ENCODE measurements at regions not wholly inside any gene's neighbourhood (a gene's known extent, or its start where the extent isn't known, plus 50 kb on each side); places are given as distances from the start of the nearest gene placed in this dataset.

DNA sequence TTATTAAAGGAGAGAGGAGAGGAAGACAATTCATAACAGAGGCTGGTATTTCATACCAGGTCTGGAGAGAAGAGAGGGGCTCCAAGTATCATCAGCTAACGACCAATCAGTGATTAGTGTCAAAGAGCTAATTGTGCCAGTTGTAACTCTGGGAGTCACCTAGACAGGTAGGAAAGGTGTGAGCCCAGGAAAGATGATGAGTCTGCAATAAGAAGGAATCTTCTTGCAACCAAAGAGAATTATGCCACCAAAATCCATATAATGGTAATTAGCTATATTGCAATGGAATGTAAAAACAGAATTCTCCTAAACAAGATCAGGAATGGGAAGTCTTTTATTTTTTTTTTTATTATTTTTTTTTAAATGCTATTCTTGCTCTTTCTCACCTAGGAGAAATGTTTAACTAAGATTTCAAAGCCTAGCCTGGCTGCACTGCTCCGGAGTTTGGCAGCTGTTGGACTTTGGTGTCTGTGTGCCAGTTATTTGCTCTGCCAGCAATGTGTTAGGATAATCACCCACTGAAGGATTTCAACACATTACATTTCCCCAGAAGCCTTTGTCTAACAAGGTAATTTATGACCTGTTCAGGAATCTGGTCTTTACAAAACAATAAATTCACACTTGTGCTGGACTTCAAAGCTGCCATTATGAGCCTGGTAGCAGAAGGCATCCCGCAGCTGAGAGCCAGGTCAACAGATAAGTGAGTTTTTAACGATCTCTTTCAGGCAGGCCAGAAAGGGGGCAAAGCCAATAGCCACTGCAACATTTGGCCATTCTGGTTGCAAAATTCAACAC, 89.4 kb downstream of the FOXB1 start:
- DNase-seq (ENCODE audit: low read depth): no peak

DNA sequence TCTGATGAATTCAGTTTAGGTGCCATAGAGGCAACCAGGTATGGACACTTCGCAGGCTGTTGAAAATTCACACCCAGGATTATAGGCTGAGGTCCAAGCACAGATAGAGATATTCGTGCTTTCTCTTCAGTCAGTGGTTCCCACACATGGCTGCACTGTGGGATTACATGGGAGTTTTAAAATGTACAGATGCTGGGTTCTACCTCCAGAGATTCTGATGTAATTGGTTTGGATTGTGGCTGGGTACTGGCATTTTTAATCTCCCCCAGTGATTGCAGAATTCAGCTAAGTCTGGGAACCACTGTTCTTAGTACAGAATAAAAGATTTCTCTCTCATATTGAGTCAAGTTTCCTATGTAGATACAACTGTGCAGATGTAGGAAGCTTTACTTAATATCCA, 91.6 kb downstream of the FOXB1 start:
- no peak for DNase-seq (ENCODE audit: low read depth)

DNA sequence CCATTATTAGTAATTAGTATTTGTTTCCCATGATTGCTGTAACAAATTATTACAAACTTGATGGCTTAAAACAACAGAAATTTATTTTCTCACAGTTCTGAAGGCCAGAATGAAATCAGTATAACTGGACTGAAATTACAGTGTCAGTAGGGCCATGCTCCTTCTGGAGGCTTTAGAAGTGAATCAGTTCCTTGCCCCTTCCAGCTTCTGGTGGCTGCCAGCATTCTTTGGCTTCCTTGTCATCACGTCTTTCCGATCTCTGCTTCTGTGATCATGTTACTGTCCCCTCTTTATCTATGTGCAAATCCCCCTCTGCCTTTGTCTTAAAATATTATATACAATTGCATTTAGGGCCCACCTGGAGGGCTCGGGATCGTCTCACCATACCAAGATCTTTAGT, 92.0 kb downstream of the FOXB1 start:
- no peak for DNase-seq (ENCODE audit: low read depth)

DNA sequence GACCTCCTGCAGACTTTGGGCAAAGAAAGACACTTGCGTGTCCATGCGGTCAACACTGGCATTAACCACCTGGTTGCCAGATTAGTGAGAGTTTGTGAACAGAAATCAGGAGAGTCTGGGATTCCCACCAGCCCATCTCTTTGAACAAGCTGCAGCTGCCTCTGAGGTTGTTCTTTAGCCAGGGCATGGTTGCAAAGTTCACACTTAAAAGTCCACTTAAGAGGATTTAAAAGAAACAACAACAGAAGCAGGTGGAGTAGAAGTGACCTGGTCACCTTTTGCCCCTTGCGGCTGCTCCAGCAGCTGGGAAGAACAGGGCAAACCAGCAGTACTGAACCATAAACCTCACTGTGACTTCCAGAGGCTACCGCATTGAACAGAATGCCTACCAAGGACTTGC, 97.3 kb downstream of the FOXB1 start:
- DNase-seq (ENCODE audit: low read depth): no peak

DNA sequence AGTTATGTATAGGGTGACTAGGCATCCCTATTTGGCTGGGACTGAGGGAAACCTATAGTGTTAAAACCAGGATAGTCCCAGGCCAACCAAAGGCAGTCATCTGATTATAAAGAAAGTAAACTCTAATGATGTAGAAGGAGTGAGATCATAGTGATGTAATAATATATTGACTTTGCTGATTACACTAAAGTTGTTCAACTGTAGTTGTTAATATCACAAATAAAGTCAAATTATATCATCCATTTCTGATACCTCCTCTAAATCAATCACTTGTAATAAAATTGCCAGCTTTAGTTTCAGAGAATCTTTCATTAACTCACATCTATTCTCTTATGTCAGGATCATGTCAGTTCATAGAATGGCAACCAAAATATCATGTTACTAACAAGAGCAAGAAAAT, 98.6 kb downstream of the FOXB1 start:
- DNase-seq (ENCODE audit: low read depth): no peak

DNA sequence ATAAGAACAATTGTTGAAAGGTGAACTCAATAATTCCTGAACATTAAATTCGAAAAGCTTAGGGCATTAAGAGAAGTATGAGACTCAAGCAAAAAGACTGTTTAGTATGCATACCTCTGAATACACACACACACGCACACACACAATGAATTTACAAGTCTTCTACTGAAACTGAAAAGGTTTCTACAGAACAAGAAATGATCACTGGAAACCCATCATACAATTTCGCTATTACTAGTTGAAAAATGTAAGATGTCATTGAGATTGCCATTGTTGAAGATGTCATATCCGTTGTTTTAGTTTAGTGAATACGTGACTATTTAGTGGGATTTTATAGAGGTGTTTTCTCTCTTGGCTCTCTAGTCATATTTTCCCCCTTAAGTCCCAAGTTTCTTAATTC, 106.8 kb downstream of the FOXB1 start:
- no peak for DNase-seq (ENCODE audit: low read depth)

DNA sequence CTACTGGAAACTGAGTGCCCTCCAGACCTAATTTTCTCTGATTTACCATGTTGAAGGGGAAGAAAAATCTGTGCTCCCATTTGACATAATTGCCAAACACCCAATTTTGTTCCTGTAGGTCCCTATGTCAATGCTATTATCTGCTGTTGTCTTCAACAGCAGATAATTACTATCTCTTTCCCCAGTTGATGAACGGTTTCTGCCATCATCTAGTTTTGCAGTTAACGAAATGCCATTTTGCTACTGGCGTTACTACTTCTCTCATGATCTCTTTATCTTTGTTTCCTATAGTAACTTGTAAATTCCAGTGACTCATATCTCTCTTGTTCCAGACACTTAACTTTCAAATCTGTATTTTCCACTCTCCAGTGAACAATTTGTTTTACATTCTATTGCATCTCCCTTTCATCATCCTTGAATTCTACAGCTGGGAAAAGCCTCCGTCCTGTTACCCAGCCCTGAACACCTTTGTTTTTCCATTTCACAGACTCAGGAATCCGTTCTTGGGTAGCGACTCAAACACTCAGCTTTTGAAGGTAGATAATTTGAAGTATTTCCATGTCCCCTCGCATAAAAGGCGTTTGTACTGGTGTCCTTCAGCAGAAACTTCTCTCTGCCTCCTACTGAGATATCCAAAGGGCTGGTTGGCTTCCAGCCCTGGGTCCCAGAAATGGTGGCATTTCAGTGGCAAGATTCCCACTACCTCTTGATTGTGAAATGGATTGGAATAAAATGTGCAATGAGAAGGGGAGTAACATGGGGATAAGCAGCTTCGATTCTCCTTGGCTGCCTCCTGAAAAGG, 111.7 kb downstream of the FOXB1 start:
- no peak for DNase-seq (ENCODE audit: low read depth)

DNA sequence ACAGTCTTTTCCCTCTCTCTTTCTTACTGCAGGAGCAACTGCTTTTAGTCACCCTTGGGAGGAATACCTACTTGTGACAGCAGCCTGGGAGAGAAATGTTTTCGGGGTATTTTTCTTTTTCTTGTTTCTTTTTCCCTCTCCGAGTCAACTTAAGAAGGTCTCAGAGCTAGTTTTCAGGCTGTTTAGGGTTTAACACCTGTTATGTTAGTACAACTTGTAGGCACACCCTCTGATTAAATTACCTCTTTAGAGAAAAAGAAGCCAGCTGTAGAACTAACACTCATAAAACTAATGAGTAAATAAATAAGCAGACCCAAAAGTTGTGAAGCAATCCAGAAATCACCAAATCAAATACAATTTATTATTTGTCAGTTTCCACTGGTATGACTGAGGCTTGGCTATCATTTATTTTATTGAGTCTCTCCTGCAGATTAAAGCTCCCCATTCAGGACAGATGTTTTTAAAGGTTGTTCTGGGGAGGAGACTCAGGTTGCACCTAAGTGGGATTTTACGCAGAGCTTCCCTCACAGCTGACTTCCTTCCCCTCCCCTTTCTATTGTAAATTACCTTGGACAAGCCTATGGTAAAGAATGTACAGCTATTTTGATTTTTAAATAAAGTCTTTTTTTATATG, 112.5 kb downstream of the FOXB1 start:
- no peak for DNase-seq (ENCODE audit: low read depth)

DNA sequence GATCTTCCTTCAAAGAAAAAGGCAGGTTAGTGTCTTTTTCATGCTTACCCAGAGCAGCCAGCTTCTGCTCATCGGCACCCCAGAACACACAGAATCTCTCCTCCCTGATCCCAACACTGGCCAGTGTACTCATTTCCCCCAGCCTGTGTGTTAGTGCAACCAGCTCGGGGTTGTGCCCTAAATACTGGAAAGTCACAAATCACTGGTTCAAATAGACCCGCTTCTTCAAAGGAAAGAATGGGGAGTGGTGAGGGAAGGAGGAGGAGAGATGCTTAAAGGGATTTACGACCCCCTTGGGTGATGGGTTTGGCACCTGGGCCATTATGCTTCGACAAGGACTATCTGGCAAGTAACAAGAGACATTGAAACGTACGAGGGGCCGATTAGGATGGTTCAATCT, 114.0 kb downstream of the FOXB1 start:
- DNase-seq (ENCODE audit: low read depth): no peak

DNA sequence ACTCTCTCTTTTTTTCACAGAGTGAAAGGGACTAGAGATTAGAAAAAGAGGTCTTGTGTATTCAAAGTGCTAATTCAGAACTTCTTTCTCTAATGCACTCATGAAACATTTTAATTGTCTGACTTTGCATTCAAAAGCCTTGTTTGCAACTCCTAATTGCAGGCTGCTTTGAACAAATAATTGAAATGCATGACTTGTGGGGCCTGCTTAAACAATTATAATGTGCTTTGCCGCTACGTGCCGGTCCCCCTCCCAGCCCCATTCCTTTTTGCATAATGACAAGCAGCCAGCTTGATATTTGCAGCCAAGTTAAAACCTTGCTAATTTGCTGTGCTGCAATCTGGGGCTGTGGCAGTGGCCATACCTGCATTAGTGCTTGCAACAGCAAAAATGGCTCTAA, 114.5 kb downstream of the FOXB1 start:
- no peak for DNase-seq (ENCODE audit: low read depth)

DNA sequence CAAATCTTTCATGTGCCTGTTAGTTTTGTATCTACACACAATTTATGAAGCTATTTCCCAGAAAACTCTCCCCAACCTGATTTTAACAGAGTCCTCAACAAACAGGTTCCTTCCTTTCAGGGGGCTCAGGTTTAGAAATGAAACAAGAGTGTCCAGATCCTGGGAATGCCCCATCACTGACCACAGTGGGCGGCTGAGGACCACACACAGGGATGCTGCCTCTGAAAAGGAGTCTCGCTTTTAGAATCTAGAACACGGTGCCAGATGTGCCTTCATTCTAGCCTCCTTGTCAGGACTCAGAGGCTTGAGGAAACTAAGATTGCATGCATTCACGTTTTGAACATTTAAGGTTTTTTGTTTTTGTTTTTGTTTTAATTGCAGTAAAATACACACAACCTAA, 115.0 kb downstream of the FOXB1 start:
- DNase-seq (ENCODE audit: low read depth): no peak

DNA sequence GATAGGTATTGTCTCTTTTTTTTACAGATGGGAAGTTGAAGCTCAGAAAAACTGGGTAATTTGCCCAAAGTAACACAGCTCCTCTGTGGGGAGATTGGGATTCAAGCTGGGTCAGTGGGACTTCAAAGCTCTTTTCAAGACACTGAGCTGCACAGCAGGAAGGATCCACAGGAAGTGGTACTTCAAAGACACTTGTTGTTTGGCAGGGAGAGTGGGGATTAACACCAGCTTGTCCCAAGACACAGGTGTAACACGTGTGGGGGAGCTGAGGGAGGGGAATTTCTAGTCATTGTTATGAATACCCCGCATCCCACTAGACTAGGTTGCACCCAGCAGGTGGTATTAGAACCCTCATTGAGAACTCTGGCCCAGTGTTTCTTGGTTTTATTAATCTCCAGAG, 116.0 kb downstream of the FOXB1 start:
- DNase-seq (ENCODE audit: low read depth): no peak

DNA sequence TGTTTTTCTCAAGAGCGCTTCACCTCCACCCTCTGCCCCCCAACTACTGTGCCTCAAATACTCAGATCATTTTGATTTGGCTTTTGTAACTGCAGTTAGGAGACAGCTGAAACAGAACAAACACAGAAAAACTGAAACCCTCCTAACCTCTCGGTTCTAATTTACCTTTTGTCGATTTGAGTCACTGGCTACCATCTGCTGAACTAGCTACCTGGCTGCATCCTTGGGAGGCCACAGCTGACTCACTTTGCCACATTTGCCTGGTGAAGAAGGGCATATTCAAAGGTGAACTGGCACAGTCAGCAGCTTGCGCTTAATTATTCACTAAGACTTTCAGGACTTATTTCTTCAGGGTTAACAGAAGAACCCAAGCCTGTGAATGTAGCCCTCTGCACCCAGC, 117.7 kb downstream of the FOXB1 start:
- DNase-seq (ENCODE audit: low read depth): no peak

DNA sequence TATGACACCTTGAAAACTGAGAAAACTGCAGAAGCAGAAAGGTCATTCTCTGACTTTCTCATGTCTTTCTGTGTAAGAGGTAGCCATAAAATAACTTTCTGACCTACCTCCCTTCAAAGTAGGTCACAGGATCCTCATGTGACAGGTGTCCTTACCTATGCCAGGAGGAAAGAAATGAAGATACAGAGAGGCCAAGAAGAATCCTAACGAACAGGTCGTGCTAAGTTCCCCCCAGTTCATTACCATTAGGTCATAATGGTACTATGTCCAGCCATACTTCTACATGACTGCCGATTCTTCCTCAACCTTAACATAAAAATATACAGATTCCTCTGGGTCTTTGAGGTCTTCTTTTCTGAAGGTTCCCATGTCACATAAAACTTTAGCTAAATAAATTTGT, 118.6 kb downstream of the FOXB1 start:
- no peak for DNase-seq (ENCODE audit: low read depth)

DNA sequence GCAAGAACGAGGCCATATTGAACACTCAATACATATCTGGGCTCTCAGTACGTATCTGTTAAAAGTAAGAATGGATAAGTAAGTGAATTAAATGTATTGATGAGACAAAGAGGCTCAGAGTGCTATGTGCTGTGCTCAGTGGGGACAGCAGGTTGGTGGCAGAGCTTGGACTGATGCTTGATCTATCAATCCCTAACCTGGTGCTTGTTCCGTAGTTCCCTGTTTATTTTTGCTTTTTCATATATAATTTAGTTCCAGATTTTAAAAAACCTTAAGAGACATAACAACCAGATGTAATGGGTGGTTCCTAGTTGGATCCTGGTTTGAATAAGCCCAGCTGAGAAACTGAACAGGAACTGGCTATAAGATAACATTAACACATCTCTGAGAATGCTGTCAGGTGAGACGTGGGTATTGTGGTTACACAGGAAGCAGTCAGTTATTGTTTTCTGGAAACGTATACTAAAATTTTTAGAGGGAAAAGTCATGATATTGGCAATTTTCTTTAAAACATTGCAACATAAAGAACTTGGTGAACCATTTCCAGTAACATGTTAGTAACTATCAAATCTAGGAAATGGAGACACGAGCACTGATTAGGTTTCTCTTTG, 120.5 kb downstream of the FOXB1 start:
- DNase-seq (ENCODE audit: low read depth): no peak

DNA sequence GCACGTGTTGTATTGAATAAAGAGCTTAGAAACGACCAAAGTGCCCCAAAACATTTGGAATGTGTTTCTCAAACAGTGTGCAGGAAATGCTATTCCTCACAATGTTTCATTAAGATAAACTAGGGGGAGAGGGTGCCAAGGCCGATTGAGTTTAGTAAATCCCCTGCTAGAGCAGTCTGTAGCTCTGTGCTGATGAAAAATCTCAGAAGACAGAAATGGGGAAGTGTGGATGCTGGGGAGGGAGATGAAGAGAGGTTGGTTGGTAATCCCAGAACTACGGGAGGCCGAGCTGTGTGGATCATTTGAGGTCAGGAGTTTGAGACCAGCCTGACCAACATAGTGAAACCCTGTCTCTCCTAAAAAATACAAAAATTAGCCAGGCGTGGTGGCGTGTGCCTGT, 121.2 kb downstream of the FOXB1 start:
- no peak for DNase-seq (ENCODE audit: low read depth)

DNA sequence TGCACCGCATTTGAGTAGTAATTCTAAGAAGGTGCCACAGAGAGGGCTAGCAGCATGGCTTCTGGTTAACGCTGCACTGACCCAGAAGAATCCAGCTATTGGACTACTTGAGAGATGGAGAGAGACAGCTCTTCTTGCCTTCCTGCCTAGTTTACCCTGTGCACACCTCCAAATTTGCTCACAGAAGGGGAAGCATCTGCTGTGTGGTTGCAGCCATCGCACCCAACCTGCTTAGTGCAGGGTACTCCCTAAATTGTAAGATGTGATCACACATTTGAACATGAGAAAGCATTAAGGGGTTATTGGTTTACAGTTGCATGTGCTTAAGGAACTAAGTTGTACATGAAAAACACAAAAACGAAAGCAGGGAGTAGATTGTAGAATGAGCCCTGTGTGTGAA, 122.1 kb downstream of the FOXB1 start:
- no peak for DNase-seq (ENCODE audit: low read depth)

DNA sequence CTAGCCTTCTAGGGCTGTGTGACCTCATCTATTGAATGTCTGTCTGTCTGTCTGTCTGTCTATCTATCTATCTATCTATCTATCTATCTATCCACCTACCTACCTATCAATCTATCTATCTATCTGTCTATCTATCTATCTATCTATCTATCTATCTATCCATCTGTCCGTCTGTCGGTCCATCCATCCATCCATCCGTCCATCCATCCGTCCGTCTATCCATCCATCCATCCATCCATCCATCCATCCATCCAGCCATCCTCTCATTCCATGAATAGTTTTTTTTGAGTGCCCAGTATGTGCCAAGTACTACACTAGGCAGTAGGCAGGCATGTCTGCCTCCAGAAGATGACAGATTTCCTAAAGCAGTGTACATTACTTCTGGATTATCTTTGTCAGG, 122.5 kb downstream of the FOXB1 start:
- no peak for DNase-seq (ENCODE audit: low read depth)

DNA sequence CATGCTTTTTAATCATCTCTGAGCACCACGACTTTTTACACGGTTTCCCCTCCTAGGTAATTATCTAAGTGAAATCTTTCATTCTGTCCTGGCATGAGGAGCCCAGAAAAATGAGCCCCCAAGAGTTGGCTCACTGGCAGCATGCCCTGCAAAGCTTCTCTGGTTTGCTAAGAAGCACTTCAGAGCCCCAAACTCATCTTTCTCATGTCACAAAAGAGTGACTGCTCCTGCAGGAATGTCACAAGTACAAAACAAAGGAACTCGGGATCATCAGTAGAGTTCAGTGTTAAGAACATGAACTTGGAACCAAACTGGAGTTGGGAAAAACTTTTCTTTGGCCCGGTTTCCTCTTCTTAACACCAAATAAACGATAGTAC, 123.9 kb downstream of the FOXB1 start:
- DNase-seq (ENCODE audit: low read depth): no peak

DNA sequence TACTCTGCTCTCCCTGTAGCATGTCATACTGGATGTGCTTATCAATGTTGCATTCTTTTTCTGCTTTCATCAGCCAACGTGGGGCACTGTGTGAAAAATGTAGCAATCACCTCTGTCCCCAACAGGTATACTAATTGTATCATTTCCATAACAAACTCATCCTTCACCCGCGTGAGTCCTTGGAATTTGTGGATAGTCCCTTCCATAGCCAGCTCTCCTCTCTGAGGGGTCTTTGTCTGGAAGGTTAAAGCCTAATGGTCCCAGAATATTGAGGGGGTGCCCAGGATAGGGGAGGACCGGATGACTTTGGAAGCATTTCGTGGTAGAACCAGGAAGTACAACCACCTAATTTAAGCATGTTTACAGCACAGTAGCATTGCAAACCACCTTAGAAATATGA, 124.6 kb downstream of the FOXB1 start:
- DNase-seq (ENCODE audit: low read depth): no peak

DNA sequence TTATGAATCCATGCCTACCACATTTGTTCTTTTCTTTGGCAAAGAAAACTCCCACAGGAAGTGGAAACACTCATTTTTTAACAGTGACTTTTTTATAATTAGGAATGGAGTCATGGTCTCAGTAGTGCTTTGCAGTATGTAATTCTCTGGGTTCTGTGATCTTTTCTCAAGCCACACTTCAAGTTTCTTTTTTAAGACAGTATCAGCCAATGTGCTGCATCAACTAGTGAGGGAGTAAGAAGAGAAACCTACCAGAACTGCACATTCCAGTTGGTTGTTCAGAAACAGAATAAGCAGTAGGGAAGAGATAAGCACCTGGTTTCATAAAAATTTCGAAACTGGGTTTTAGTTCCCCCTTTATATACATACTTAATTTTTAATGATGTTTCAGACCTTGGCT, 126.3 kb downstream of the FOXB1 start:
- DNase-seq (ENCODE audit: low read depth): no peak

DNA sequence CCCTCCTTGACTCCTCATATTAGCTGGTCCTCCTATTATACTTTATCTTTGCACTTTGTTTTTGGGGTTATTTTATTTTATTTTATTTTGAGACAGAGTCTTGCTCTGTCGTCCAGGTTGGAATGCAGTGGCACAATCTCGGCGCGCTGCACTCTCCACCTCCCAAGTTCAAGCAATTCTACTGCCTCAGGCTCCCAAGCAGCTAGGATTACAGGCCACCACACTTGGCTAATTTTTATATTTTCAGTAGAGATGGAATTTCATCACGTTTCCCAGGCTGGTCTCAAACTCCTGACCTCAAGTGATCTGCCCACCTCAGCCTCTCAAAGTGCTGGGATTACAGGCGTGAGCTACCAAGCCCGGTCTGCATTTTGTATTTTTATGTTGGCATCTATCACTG, 126.7 kb downstream of the FOXB1 start:
- DNase-seq (ENCODE audit: low read depth): no peak

DNA sequence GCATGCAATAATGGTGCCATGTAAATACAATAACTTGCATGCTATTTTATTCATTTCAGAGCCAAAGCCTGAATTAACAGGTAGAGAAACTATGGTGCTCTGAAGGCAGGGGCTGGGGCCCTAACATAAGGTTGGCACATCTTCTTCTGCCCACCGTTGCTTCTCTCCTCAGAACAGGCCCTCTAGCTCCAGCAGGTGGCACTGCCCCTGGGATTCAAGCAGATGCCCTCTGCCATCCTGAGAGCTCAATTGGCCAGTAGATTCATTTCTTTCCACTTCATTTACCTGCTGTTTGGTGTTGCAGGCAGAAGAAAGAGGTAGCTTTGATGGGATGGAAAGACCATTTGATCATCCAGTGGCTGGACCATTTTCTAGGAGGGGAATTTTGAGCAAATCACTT, 130.5 kb downstream of the FOXB1 start:
- DNase-seq (ENCODE audit: low read depth): no peak
